ENCODE measurements at regions not wholly inside any gene's neighbourhood (a gene's known extent, or its start where the extent isn't known, plus 50 kb on each side); places are given as distances from the start of the nearest gene placed in this dataset.
A peak's percentile ranks its signal among the peaks of the same experiment; 100 is the strongest.

DNA sequence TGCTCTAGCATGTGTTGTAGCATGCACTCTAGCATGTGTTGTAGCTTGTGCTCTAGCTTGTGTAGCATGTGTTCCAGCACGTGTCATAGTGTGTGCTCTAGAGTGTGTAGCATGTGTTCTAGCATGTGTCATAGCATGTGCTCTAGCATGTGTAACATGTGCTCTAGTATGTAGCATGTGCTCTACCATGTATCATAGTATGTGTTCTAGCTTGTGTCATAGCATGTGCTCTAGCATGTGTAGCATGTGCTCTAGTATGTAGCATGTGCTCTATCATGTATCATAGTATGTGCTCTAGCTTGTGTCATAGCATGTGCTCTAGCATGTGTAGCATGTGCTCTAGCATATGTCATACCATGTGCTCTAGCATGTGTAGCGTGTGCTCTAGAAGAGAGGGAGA lies 255.3 kb downstream of the ICE1 start:
- TF ChIP-seq, protein P1, sequence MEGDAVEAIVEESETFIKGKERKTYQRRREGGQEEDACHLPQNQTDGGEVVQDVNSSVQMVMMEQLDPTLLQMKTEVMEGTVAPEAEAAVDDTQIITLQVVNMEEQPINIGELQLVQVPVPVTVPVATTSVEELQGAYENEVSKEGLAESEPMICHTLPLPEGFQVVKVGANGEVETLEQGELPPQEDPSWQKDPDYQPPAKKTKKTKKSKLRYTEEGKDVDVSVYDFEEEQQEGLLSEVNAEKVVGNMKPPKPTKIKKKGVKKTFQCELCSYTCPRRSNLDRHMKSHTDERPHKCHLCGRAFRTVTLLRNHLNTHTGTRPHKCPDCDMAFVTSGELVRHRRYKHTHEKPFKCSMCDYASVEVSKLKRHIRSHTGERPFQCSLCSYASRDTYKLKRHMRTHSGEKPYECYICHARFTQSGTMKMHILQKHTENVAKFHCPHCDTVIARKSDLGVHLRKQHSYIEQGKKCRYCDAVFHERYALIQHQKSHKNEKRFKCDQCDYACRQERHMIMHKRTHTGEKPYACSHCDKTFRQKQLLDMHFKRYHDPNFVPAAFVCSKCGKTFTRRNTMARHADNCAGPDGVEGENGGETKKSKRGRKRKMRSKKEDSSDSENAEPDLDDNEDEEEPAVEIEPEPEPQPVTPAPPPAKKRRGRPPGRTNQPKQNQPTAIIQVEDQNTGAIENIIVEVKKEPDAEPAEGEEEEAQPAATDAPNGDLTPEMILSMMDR (IDR thresholded peaks at IDR 0.05; ENCODE audit: control insufficient read depth, extremely low read depth, insufficient read depth), result no peak
- DNase-seq (ENCODE audit: low read depth), result no peak
- no peak overlapping the region for H3K4me3 ChIP-seq (ENCODE audit: low read depth, low read length)

DNA sequence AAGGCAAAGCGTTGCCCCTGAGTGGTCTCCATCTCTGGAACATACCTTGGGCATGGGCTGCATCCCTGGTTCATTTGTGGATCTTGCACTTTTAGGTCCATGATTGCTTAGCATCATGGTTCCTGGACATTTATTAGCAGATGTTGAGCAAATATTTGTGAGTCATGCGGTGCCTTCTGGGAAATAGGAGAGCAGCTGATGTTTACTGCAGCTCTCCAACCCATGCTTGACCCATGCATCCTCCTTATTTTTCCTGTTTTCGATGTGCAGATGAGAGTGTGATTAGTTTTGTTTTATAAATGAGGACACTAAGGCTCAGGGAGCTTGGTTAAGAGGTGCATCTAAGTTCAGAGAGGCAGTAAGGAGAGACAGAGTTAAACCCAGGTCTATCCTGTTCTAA lies 253.7 kb downstream of the ICE1 start:
- no peak for DNase-seq (ENCODE audit: low read depth)
- TF ChIP-seq, protein P1 (IDR thresholded peaks at IDR 0.05; ENCODE audit: control insufficient read depth, extremely low read depth, insufficient read depth), result no peak
- no peak overlapping the region for H3K4me3 ChIP-seq (ENCODE audit: low read depth, low read length)

DNA sequence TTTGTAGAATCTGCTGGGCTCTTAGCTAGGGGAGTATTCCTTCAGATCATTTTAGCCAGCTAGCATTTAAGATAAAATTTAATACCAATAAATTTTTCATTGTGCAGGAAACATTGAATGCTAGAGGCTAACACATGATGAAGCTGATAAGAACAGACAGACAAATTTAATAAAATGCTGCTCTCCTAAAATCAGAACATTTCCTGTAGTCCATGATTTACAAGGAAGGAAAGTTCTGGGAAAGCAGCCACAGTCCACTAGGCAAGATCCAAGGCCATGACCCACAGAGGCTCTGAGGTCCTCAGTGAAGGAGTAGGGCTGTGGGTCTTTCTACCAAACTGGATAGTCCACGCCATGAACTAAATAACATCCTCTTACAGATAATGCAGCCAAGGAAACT lies 253.0 kb downstream of the ICE1 start:
- TF ChIP-seq, protein P1 (IDR thresholded peaks at IDR 0.05; ENCODE audit: control insufficient read depth, extremely low read depth, insufficient read depth), result no peak

DNA sequence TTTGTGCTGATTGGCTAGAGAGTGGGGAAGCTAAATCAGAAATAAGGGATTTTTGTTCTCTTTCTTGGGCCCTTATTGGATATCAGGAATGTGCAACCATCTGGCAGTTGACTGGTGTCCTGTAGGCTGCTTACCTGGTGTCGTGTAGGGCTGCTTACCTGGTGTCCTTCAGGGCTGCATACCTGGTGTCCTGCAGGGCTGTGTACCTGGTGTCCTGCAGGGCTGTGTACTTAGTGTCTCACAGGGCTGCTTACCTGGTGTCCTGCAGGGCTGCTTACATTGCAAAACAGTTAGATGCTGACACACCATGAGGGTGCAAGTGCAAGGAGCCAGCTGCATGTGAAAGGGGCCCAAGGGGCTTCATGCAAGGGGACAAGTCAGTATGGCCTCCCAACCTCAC lies 249.3 kb downstream of the ICE1 start:
- TF ChIP-seq, protein P1 (IDR thresholded peaks at IDR 0.05; ENCODE audit: control insufficient read depth, extremely low read depth, insufficient read depth), result no peak
- DNase-seq (ENCODE audit: low read depth), result no peak
- no peak overlapping the region for H3K4me3 ChIP-seq (ENCODE audit: low read depth, low read length)

More for the DNA sequence above, 253.0 kb downstream of the ICE1 start:
- peak; percentile 42 for DNase-seq (ENCODE audit: low read depth)
- H3K4me3 ChIP-seq (ENCODE audit: low read depth, low read length), result no peak overlapping the region

DNA sequence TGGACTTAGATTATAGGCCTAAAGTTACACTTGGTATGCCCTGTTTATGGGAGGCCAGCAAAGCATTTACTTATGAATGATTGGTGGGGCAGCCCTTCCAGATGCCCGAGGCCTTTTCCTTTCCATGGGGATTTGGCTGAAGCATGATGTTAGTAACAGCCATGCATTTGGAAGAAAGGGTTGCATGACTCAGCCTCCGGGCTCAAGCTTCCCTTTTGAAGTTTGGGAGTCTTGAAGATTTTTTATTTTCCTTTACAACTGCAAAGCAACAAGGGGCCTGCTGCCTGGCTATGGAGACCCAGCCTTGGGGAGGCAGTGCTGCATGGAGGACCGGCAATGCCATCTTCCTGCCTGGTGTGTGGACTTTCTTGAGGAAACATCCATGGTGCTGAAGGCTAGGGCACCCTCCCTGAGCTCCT lies 244.7 kb downstream of the ICE1 start:
- H3K4me3 ChIP-seq (ENCODE audit: low read depth, low read length), result no peak overlapping the region
- no peak for DNase-seq (ENCODE audit: low read depth)
- TF ChIP-seq, protein P1 (IDR thresholded peaks at IDR 0.05; ENCODE audit: control insufficient read depth, extremely low read depth, insufficient read depth), result no peak

DNA sequence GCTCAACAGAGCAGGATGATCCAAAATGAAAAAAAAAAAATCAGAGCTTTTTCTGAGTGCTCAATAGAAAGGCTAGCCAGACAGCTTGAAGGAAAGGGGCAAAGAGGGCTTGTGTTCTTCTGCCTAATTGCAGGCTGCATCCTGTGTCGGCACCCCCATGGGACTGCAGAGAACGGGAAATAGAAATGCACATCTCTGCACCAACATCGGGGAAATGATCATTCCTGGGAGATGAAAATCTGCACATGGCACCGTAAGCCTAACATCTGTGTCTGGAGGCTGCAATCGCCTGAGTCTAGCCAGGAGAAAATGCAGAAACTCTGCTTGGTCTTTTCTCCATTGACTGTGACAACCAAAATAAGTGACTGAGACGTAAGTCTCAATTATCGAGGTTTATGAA lies 243.9 kb downstream of the ICE1 start:
- TF ChIP-seq, protein P1 (IDR thresholded peaks at IDR 0.05; ENCODE audit: control insufficient read depth, extremely low read depth, insufficient read depth), result no peak
- no peak for DNase-seq (ENCODE audit: low read depth)
- no peak overlapping the region for H3K4me3 ChIP-seq (ENCODE audit: low read depth, low read length)

DNA sequence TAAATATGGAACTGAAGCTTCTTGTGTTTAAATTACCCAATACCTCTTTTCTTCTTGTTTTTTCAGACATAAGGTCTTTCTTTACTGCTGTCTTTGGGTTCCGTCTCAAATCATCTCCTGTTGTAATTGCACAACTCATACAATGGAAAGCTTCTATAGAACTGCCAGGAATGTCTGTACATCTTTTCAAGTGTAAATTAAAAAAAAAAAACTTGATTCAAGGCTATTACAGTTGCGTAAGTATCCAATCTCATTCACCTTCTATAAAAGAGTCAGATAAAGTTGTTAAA lies 243.5 kb downstream of the ICE1 start:
- TF ChIP-seq, protein P1 (IDR thresholded peaks at IDR 0.05; ENCODE audit: control insufficient read depth, extremely low read depth, insufficient read depth), result no peak
- H3K4me3 ChIP-seq (ENCODE audit: low read depth, low read length), result no peak overlapping the region
- DNase-seq (ENCODE audit: low read depth), result no peak
